Retinal pigment epithelial cell (primary cell): ENCODE measurements at regions not wholly inside any gene's neighbourhood (a gene's known extent, or its start where the extent isn't known, plus 50 kb on each side); places are given as distances from the start of the nearest gene placed in this dataset.

Source experiments
- DNase-seq: peaks from one replicate; pipeline ENCODE4 v3.0.0-alpha.2; 2010; ENCODE audit warnings: low read depth
- H3K4me3 ChIP-seq: 2 replicates; pipeline ENCODE4 v1.5.1; 2011; ENCODE audit warnings: mild to moderate bottlenecking, low read length, control low read depth, moderate library complexity
- TF ChIP-seq, protein P1 (sequence below): conservative IDR thresholded peaks from 2 replicates; pipeline ENCODE4 v1.5.1; 2011; ENCODE audit warnings: low read depth, low read length, control low read depth, inconsistent platforms

DNA sequence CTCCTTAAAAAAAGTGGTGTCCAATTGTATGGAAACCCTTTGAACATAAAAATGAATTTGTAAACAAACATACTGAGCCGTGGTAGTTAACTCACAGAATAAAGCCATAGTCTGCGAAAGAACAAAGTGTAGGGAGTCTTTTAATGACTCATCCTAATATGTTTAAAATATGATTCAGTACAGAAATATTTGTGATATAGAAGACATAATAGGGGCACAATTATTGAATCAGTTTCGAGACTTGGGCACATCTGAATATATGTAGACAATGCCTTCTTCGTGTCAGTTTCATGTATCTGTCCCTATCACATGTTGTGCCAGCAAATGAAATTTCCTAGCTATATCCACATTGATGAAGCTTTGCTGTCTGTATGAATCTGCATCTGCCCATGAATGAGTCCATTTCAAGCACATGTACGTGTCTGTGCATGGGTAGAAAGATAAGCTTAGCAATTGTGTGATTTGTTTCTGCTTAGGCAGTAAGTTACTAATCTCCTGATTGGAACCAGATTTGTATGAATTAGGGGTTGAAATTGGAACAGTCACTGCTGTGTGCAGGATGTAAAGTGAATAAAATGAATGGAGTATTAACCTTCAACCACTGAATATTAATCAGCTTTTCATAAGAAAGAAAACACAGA lies 112.5 kb upstream of the SOX9 start:
- H3K4me3 ChIP-seq = no peak overlapping the region
- TF ChIP-seq, protein P1, sequence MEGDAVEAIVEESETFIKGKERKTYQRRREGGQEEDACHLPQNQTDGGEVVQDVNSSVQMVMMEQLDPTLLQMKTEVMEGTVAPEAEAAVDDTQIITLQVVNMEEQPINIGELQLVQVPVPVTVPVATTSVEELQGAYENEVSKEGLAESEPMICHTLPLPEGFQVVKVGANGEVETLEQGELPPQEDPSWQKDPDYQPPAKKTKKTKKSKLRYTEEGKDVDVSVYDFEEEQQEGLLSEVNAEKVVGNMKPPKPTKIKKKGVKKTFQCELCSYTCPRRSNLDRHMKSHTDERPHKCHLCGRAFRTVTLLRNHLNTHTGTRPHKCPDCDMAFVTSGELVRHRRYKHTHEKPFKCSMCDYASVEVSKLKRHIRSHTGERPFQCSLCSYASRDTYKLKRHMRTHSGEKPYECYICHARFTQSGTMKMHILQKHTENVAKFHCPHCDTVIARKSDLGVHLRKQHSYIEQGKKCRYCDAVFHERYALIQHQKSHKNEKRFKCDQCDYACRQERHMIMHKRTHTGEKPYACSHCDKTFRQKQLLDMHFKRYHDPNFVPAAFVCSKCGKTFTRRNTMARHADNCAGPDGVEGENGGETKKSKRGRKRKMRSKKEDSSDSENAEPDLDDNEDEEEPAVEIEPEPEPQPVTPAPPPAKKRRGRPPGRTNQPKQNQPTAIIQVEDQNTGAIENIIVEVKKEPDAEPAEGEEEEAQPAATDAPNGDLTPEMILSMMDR = no peak

DNA sequence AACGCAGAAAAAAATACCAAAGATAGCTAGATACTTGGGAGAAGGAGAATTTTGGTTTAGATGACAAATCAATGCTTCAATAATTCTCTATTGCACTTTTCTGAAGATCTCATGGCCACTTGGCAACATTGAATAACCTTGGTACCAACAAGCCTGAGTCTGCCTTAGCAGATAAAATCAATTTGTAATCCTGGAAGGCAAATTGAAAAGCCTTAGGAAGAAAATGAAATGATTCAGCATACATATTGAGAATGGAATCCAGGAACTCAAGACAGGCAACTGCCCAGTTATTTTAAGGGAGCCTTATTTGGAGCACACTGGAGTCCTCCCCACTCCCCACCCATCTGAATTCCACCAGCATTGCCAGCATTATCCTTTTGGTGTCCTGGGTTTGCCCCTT lies 109.3 kb upstream of the SOX9 start:
- no peak for DNase-seq
- TF ChIP-seq, protein P1 = no peak
- no peak overlapping the region for H3K4me3 ChIP-seq

More for the DNA sequence above, 112.5 kb upstream of the SOX9 start:
- peak; percentile 37 for DNase-seq

DNA sequence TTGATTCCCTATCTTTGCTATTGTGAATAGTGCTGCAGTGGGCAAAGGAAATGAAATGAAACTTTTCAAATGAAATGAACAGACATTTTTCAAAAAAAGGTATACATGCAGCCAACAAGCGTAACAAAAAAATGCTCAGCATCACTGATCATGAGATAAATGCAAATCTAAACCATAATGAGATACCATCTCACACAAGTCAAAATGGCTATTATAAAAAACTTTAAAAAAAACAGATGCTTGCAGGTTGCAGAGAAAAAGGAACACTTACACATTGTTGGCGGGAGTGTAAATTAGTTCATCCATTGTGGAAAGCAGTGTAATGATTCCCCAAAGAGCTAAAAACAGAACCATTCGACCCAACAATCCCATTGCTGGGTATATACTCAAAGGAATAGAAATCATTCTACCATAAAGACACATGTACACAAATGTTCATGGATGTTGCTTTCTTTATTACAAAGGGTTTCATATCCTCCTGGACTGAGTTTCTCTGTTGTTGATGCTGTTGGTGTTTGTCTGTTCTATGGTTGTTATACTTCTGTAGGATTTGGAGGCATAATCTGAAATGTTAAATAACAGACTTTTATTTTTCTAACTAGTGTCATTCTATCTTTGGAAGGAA lies 99.3 kb upstream of the SOX9 start:
- H3K4me3 ChIP-seq = no peak overlapping the region
- no peak for DNase-seq
- TF ChIP-seq, protein P1 = no peak

DNA sequence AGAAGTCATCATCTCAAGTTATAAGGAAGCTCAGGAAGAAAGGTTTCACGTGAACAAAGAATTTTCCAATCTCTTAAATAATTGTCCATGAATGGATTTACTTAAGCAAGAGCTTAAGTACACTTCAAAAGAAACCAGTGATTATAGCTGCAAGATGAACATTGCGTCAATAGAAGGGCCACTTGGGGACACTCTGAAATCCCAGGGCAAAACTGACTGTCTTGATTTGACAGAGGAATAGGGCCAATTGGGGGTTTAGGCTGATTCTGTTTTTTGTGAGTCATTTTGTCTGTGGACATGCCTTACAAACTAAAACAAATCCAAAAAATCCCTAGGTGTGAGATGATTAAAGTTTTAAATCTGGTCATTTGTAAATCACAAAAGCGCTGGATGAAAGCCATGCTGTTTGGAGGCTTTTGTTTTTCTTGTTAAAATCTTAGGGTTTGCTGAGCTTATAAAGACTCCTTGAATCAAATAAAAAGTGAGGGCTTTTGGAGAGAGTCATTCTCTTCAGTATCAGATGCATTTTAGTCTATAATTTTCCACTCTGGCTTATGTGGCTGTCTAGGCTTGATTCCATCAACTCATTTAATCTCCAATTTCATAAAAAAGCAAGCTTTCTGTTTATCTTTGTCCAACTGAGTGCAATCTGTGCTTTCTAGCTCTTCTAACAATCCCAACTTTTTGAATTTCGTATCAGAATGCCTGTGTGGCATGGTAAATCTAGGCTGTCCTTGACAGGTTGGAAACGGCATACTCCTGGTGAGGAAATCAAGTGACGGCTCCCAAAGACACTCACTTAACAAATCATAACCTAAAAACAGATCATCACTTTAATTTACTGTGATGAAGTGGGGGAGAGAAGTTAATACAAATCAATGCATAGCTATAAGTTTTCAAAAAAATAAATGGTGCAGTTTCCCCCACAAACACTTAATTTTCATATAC lies 98.2 kb upstream of the SOX9 start:
- no peak overlapping the region for H3K4me3 ChIP-seq
- TF ChIP-seq, protein P1 = no peak
- DNase-seq = no peak

DNA sequence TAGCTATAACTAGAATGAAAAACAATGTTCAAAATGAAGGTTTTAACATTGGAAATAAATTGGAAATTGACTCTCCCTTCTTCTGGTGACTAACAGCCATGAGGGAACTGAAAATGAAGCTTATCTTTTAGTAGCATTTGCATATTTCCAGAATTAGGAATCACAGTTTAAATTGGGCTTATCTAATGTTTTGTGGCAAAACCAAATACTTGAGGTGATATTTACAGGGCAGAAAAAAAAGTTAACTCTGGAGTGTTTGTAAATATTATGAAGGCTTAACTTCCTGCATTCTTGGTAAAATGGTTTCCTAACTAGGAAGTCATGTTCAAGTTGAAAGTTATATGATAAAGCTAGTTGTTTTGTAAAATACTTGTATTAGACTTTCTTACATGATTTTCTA lies 96.4 kb upstream of the SOX9 start:
- no peak for DNase-seq
- TF ChIP-seq, protein P1 = no peak
- no peak overlapping the region for H3K4me3 ChIP-seq

DNA sequence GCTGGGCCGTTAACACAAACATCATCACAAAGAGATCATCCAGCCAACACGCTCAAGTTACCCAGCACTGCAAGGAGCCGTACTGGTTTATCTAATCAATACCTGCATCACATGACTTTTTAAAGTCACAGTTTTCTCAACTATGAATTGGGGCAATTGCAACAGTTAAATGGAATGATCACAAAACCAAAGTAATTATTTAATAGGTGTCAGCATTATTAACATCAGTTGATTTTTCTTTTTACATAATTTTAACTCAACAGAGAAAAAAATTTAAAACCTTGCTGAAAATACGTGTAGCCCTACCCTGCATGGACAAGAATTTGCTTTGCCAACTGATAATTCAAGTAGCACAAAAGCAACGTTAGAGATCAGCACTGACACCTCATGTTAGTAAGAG lies 95.7 kb upstream of the SOX9 start:
- TF ChIP-seq, protein P1 = no peak

More for the DNA sequence above, 95.7 kb upstream of the SOX9 start:
- DNase-seq = no peak
- H3K4me3 ChIP-seq = no peak overlapping the region
